Peyer's patch (tissue), 4 donors: ENCODE measurements at regions not wholly inside any gene's neighbourhood (a gene's known extent, or its start where the extent isn't known, plus 50 kb on each side); places are given as distances from the start of the nearest gene placed in this dataset.

Experiments
- POLR2A ChIP-seq, 2 donors: fragments of 450-650 bp; IDR thresholded peaks; one replicate each; pipeline ENCODE4 v1.5.1; 2017; ENCODE audit warnings: antibody characterized with exemption in 2 of 2, mild to moderate bottlenecking in 2 of 2, moderate library complexity in 2 of 2
- TF ChIP-seq, protein P1 (sequence below), 6 experiments: fragments of 450-650 bp in 4 of 6; fragments of 200-600 bp in 2 of 6; sonication (generic) in 1 of 6; IDR thresholded peaks; one replicate each; pipeline ENCODE4 v1.5.1; 2017 to 2019; ENCODE audit warnings: antibody characterized with exemption in 6 of 6, mild to moderate bottlenecking in 3 of 6, moderate library complexity in 1 of 6

DNA sequence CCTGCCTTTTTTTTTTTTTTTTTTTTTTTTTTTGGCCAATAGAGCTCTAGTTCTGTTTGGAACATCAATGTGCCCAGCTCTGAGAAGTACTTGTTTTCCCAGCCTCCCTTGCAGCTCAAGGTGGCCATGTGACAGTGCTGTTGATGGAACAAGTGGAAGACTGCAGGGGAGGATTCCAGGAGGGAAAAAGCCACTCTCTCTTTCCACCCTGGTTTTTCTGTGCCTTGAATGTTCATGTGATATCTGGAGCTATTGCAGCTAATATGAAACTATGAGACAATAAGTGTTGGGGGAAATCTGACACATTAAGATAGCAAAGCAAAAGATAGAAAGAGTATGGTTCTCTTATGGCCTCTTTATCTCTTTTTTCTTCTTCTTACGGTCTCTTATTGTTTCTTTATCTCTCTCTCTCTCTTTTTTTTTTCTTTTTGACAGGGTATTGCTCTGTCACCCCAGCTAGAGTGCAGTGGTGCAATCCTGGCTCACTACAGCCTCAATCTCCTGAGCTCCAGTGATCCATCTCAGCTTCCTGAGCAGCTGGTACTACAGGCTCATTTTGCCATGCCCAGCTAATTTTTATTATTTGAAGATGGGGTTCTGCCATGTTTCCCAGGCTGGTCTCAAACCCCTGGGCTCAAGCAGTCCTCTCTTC lies 192.0 kb upstream of the LNX1 start:
- TF ChIP-seq, protein P1, sequence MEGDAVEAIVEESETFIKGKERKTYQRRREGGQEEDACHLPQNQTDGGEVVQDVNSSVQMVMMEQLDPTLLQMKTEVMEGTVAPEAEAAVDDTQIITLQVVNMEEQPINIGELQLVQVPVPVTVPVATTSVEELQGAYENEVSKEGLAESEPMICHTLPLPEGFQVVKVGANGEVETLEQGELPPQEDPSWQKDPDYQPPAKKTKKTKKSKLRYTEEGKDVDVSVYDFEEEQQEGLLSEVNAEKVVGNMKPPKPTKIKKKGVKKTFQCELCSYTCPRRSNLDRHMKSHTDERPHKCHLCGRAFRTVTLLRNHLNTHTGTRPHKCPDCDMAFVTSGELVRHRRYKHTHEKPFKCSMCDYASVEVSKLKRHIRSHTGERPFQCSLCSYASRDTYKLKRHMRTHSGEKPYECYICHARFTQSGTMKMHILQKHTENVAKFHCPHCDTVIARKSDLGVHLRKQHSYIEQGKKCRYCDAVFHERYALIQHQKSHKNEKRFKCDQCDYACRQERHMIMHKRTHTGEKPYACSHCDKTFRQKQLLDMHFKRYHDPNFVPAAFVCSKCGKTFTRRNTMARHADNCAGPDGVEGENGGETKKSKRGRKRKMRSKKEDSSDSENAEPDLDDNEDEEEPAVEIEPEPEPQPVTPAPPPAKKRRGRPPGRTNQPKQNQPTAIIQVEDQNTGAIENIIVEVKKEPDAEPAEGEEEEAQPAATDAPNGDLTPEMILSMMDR (IDR thresholded peaks at IDR 0.05): no peak
- TF ChIP-seq POLR2A (IDR thresholded peaks at IDR 0.05): no peak
